Uterus (tissue), 3 donors: ENCODE measurements at regions not wholly inside any gene's neighbourhood (a gene's known extent, or its start where the extent isn't known, plus 50 kb on each side); places are given as distances from the start of the nearest gene placed in this dataset.

Source experiments
- DNase-seq, 2 donors: peaks; one replicate each; pipeline ENCODE4 v3.0.0-alpha.2; 2019 to 2020
- H3K27ac ChIP-seq, 2 donors: fragments of 200-600 bp; sonication (generic); 1 replicate in 1 of 2; 2 replicates in 1 of 2; pipeline ENCODE4 v1.5.1; 2016 to 2018
- H3K27me3 ChIP-seq, 2 donors: fragments of 200-600 bp; sonication (generic); one replicate each; pipeline ENCODE4 v1.5.1; 2018 to 2019; ENCODE audit warnings: control low read depth in 1 of 2
- H3K36me3 ChIP-seq, 2 donors: fragments of 200-600 bp; sonication (generic); one replicate each; pipeline ENCODE4 v1.5.1; 2019; ENCODE audit warnings: control low read depth in 1 of 2
- H3K4me1 ChIP-seq, 2 donors: fragments of 200-600 bp; sonication (generic); one replicate each; pipeline ENCODE4 v1.5.1; 2018 to 2019; ENCODE audit warnings: control low read depth in 1 of 2
- H3K4me3 ChIP-seq, 2 donors: fragments of 200-600 bp; sonication (generic); 1 replicate in 1 of 2; 2 replicates in 1 of 2; pipeline ENCODE4 v1.5.1; 2018 to 2019; ENCODE audit warnings: mild to moderate bottlenecking in 1 of 2
- H3K9me3 ChIP-seq, 2 donors: fragments of 200-600 bp; sonication (generic); one replicate each; pipeline ENCODE4 v1.5.1; 2019; ENCODE audit warnings: control low read depth in 1 of 2
- CTCF ChIP-seq, 4 experiments: fragments of 200-600 bp in 2 of 4; fragments of 450-650 bp in 2 of 4; sonication (generic) in 2 of 4; IDR thresholded peaks; one replicate each; pipeline ENCODE4 v1.5.1; 2016 to 2019; ENCODE audit warnings: antibody characterized with exemption in 4 of 4, mild to moderate bottlenecking in 2 of 4, moderate library complexity in 1 of 4
- POLR2A ChIP-seq, 2 donors: fragments of 450-650 bp; IDR thresholded peaks; one replicate each; pipeline ENCODE4 v1.6.1; 2016; ENCODE audit warnings: antibody characterized with exemption in 2 of 2, mild to moderate bottlenecking in 1 of 2, moderate library complexity in 1 of 2
- intact Hi-C: fragments of 100-400 bp; cut with DNase I; formaldehyde crosslinking; loops from one replicate; pipeline ENCODE4 v1.15.1; 2023; ENCODE audit warnings: low total_unique reads
- donor health status: DM: yes; HTN: yes; CAD: no.

DNA sequence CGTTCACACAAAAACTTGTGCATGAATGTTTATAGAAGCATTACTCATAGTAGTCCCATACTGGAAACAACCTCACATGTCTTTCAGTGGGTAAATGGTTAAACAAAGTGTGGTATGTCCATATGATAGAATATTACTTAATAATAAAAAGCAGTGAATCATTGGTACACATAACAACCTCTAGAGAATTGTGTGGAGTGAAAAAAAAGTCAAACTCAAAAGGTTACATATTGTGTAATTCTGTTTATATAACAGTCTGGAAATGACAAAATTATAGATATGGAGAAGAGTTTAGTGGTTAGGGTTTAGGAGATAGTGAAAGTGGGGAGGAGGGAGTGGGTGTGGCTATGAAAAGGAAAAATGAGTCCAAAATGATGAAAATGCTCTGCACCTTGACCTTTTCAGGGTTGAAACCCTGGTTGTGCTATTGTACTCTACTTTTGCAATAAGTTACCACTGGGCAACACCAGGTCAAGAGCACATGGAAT is 243.4 kb upstream of the DDI1 start:
- Histone ChIP-seq H3K27ac (no peak overlapping the region), H3K4me1 (no peaks in the 10 kb centered on the region), H3K4me3 (no peak overlapping the region), H3K27me3 (no peaks in the 10 kb centered on the region), H3K36me3 (no peaks in the 10 kb centered on the region), H3K9me3 (no peaks in the 10 kb centered on the region)
- TF ChIP-seq CTCF (IDR thresholded peaks at IDR 0.05) (no peak), POLR2A (IDR thresholded peaks at IDR 0.05) (no peak)
- intact Hi-C loops, result no loop called here
- no peak for DNase-seq

DNA sequence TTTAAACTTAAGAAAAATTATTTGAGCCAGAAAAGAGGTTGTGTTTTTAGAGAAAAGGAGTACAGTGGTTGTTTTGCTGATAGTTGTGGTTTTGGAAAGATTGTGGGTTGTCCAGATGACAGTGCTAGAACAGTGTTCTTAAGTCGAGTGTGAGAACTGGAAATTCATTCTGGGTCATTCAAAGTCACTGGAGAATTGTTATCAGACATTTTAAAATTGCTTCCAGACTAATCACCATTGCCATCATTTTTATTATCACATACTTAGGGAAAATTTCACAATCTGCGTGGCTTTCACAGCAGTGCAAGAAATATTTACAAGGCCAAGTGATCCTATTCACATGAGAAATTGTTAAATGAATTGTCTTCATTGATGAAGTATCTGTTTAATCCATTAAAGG is 242.2 kb upstream of the DDI1 start:
- Histone ChIP-seq H3K27ac (peak overlapping the region in 1 of 2 donors; percentile 5), H3K4me3 (no peak overlapping the region), H3K27me3 (no peaks in the 10 kb centered on the region), H3K9me3 (no peaks in the 10 kb centered on the region), H3K36me3 (no peaks in the 10 kb centered on the region), H3K4me1 (no peaks in the 10 kb centered on the region)
- intact Hi-C loops, result no loop called here
- TF ChIP-seq CTCF (IDR thresholded peaks at IDR 0.05) (no peak), POLR2A (IDR thresholded peaks at IDR 0.05) (no peak)
- DNase-seq, result no peak

GRCh38 chr11:103798026-103798425 is 238.4 kb upstream of the DDI1 start:
- H3K27me3 ChIP-seq, result no peaks in the 10 kb centered on the region
- H3K4me3 ChIP-seq, result no peak overlapping the region
- no peak for DNase-seq
- no peaks in the 10 kb centered on the region for H3K4me1 ChIP-seq
- peak overlapping the region in 1 of 2 donors; percentile 15 for H3K27ac ChIP-seq
- intact Hi-C loops, result no loop called here
- H3K9me3 ChIP-seq, result no peaks in the 10 kb centered on the region
- TF ChIP-seq POLR2A (IDR thresholded peaks at IDR 0.05), result no peak
- no peak for TF ChIP-seq CTCF (IDR thresholded peaks at IDR 0.05)
- H3K36me3 ChIP-seq, result no peaks in the 10 kb centered on the region

DNA sequence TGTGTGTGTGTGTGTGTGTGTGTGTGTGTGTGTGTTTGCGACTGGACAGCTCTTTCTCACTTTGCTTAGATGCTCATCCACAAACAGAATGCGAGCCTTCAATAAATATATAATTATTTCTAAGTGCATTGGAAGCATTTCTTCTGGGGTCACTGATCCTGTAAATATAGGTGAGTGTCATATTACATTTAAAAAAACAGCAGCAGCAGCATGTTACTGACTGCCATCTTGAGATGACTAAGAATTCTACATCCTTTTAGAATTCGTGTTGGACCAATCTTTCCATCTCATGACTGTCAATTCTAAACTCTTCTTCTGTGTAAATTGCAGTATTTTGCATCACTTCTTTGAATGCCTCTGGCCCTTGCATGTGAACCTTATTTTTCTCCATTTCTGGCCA is 238.0 kb upstream of the DDI1 start:
- Histone ChIP-seq H3K27me3 (no peaks in the 10 kb centered on the region), H3K4me3 (no peak overlapping the region), H3K36me3 (no peaks in the 10 kb centered on the region), H3K4me1 (no peaks in the 10 kb centered on the region), H3K9me3 (no peaks in the 10 kb centered on the region), H3K27ac (no peak overlapping the region)
- no peak for TF ChIP-seq POLR2A (IDR thresholded peaks at IDR 0.05)
- no peak for TF ChIP-seq CTCF (IDR thresholded peaks at IDR 0.05)
- DNase-seq, result no peak
- intact Hi-C loops, result no loop called here

GRCh38 chr11:103800406-103801114 is 235.9 kb upstream of the DDI1 start:
- no peak for DNase-seq
- no peaks in the 10 kb centered on the region for H3K9me3 ChIP-seq
- intact Hi-C loops, result no loop called here
- H3K36me3 ChIP-seq, result no peaks in the 10 kb centered on the region
- no peaks in the 10 kb centered on the region for H3K27me3 ChIP-seq
- no peaks in the 10 kb centered on the region for H3K4me1 ChIP-seq
- H3K4me3 ChIP-seq, result no peak overlapping the region
- H3K27ac ChIP-seq, result peak overlapping the region; percentile 17 to 45
- no peak for TF ChIP-seq CTCF (IDR thresholded peaks at IDR 0.05)
- TF ChIP-seq POLR2A (IDR thresholded peaks at IDR 0.05), result no peak
